GM12865 (cell line): ENCODE measurements at regions not wholly inside any gene's neighbourhood (a gene's known extent, or its start where the extent isn't known, plus 50 kb on each side); places are given as distances from the start of the nearest gene placed in this dataset.

ENCODE experiments used
- DNase-seq: peaks from one replicate; pipeline ENCODE4 v3.0.0; 2010; ENCODE audit warnings: low read depth
- H3K4me3 ChIP-seq: 2 replicates; pipeline ENCODE4 v1.5.1; 2011; ENCODE audit warnings: mild to moderate bottlenecking, low read depth, low read length, control low read depth
- CTCF ChIP-seq: IDR thresholded peaks from 2 replicates; pipeline ENCODE4 v1.5.1; 2011; ENCODE audit warnings: low read length, control low read depth, low read depth, inconsistent platforms; ENCODE audit not compliant: insufficient read depth; ENCODE audit errors: missing control alignments

- TF ChIP-seq CTCF, result no peak
- no peak overlapping the region for H3K4me3 ChIP-seq
- no peak for DNase-seq
Measured at GRCh38 chr2:52703004-52703403, 1064.6 kb upstream of the CHAC2 start.

GRCh38 chr2:52698408-52698807 lies 1069.2 kb upstream of the CHAC2 start:
- DNase-seq, result no peak
- H3K4me3 ChIP-seq, result no peak overlapping the region
- no peak for TF ChIP-seq CTCF

- no peak for TF ChIP-seq CTCF
- DNase-seq, result no peak
- H3K4me3 ChIP-seq, result no peak overlapping the region
Measured at GRCh38 chr2:52697690-52698089, 1069.9 kb upstream of the CHAC2 start.

GRCh38 chr2:52695731-52696130 lies 1071.9 kb upstream of the CHAC2 start:
- no peak overlapping the region for H3K4me3 ChIP-seq
- no peak for TF ChIP-seq CTCF
- DNase-seq, result no peak

DNA sequence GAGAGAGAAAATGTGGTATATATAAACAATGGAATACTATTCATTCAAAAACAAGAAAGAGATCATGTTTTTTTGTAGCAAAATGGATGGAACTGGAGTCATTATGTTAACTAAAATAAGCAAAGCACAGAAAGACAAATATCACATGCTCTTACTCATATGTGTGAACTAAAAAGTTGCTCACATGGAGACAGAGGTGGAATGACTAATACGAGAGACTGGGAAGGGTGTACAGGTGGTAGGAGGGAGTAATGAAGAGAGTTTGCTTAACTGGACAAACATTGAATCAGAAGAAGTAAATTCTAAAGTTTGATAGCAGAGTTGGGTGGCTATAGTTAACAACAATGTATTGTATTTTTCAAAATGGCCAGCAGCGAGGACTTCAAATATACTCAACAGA lies 1080.7 kb upstream of the CHAC2 start:
- TF ChIP-seq CTCF, result no peak
- no peak overlapping the region for H3K4me3 ChIP-seq
- DNase-seq, result no peak

DNA sequence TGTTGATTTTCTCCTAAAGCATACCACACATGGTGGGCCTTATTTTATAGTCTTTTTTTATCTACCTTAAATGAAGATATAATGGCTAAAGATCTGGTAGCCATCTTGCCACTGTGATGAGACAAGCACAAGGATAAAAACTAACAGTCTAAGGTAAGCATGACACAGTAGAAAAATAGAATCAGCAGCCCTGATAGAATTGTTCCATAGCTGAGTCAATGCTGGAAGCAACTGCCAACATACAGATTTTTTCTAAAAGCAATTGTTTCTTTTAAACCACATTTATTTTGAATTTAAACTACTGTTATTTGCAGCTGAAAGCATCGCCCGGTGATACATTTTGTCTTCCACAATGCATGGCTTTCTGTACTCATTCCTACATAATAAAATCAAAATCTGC lies 1091.5 kb upstream of the CHAC2 start:
- no peak overlapping the region for H3K4me3 ChIP-seq

DNA sequence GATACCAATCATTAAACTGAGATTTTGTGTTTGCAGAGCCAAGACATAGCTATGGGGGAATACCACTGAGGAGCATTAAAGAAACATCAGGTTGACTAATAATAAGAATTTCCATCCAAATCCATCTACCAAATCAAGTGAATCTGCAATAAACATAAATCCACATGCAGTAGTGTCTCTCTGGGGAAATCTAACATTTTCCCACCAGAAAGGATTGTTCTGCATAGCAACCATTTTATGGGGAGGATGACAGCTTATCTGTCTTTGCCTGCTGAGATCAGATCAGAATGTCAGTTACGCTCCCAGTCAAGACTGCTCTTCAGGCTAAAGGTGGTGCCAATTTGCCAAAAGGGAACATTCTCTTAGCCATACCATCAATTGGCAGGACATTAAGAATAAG lies 1098.9 kb upstream of the CHAC2 start:
- TF ChIP-seq CTCF, result no peak
- DNase-seq, result no peak
- no peak overlapping the region for H3K4me3 ChIP-seq

More for the DNA sequence above, 1091.5 kb upstream of the CHAC2 start:
- no peak for DNase-seq
- no peak for TF ChIP-seq CTCF
